SK-N-SH (cell line): ENCODE measurements at regions not wholly inside any gene's neighbourhood (a gene's known extent, or its start where the extent isn't known, plus 50 kb on each side); places are given as distances from the start of the nearest gene placed in this dataset.

ENCODE experiments used
- CTCF ChIA-PET: fragments of 300-600, 350-600 bp; formaldehyde crosslinking; extraction: SDS; loops from one replicate; lab custom pipeline; 2021; lab: Yijun Ruan, JAX
- POLR2A ChIA-PET: fragments of 350-600 bp; sonication (Branson Sonifier 250); formaldehyde crosslinking; extraction: SDS; loops from one replicate; lab custom pipeline; 2020; ENCODE audit warnings: antibody characterized with exemption, inconsistent platforms; lab: Yijun Ruan, JAX
- DNase-seq: peaks from one replicate; pipeline ENCODE4 v3.0.0; 2012
- H2AFZ ChIP-seq: fragments of 200-600 bp; sonication (generic); 2 replicates; pipeline ENCODE4 v1.8.1; 2016; ENCODE audit warnings: antibody characterized with exemption, mild to moderate bottlenecking, low read depth
- H3F3A ChIP-seq: fragments of 200-600 bp; sonication (generic); replicated peaks from 2 replicates; pipeline ENCODE3; 2016; ENCODE audit warnings: antibody characterized with exemption, mild to moderate bottlenecking; ENCODE audit not compliant: insufficient read depth
- H3K27ac ChIP-seq, 2 experiments: fragments of 200-500 bp in 1 of 2; fragments of 200-600 bp in 1 of 2; sonication (Bioruptor generic) in 1 of 2; sonication (generic), shearing (Covaris generic) in 1 of 2; 2 replicates each; pipeline versions ENCODE4 v1.5.1 to v1.6.1; 2014 to 2016; ENCODE audit warnings: low read depth in 2 of 2, inconsistent platforms in 1 of 2, low read length in 1 of 2, mild to moderate bottlenecking in 1 of 2, mixed read lengths in 1 of 2
- H3K27me3 ChIP-seq: fragments of 200-600 bp; sonication (generic), shearing (Covaris generic); 2 replicates; pipeline ENCODE4 v1.6.1; 2016; ENCODE audit warnings: mixed run types; ENCODE audit not compliant: insufficient read depth
- H3K36me3 ChIP-seq, 2 experiments: fragments of 200-500 bp in 1 of 2; fragments of 200-600 bp in 1 of 2; sonication (Bioruptor generic) in 1 of 2; sonication (generic) in 1 of 2; replicated peaks in 1 of 2; 2 replicates each; pipeline versions ENCODE3 to v1.5.1; 2014 to 2016; ENCODE audit warnings: low read length in 1 of 2, mild to moderate bottlenecking in 1 of 2; ENCODE audit not compliant: insufficient read depth in 2 of 2, control insufficient read depth in 1 of 2
- H3K4me1 ChIP-seq, 2 experiments: fragments of 200-500 bp in 1 of 2; fragments of 200-600 bp in 1 of 2; sonication (Bioruptor generic) in 1 of 2; sonication (generic), shearing (Covaris generic) in 1 of 2; 2 replicates each; pipeline versions ENCODE4 v1.5.1 to v1.6.1; 2014 to 2016; ENCODE audit warnings: low read depth in 1 of 2, low read length in 1 of 2, mixed run types in 1 of 2; ENCODE audit not compliant: insufficient read depth in 2 of 2, control insufficient read depth in 1 of 2
- H3K4me2 ChIP-seq: fragments of 200-600 bp; sonication (generic), shearing (Covaris generic); 2 replicates; pipeline ENCODE4 v1.6.1; 2017; ENCODE audit warnings: mixed run types
- H3K4me3 ChIP-seq, 2 experiments: fragments of 200-500 bp in 1 of 2; fragments of 200-600 bp in 1 of 2; sonication (Bioruptor generic) in 1 of 2; sonication (generic), shearing (Covaris generic) in 1 of 2; 2 replicates each; pipeline versions ENCODE4 v1.5.1 to v1.8.1; 2014 to 2016; ENCODE audit warnings: low read depth in 2 of 2, inconsistent platforms in 1 of 2, low read length in 1 of 2, mild to moderate bottlenecking in 1 of 2, mixed read lengths in 1 of 2, moderate library complexity in 1 of 2
- H3K79me2 ChIP-seq: fragments of 200-600 bp; sonication (generic); 2 replicates; pipeline ENCODE4 v1.8.1; 2017; ENCODE audit warnings: mild to moderate bottlenecking; ENCODE audit not compliant: insufficient read depth
- H3K9ac ChIP-seq: fragments of 200-600 bp; sonication (generic); 2 replicates; pipeline ENCODE4 v1.6.1; 2017; ENCODE audit warnings: mixed run types
- H3K9me2 ChIP-seq: fragments of 200-600 bp; sonication (generic); 2 replicates; pipeline ENCODE4 v1.6.1; 2017; ENCODE audit warnings: mixed run types
- H3K9me3 ChIP-seq: fragments of 200-600 bp; sonication (generic); 2 replicates; pipeline ENCODE4 v1.6.1; 2017; ENCODE audit warnings: mixed run types, mild to moderate bottlenecking, moderate library complexity
- H4K20me1 ChIP-seq: fragments of 200-600 bp; sonication (generic); 2 replicates; pipeline ENCODE4 v1.6.1; 2017; ENCODE audit warnings: mild to moderate bottlenecking, mixed run types; ENCODE audit not compliant: insufficient read depth
- CTCF ChIP-seq: fragments of 200-600 bp; sonication (generic); IDR thresholded peaks from 2 replicates; pipeline ENCODE4 v1.6.1; 2017; ENCODE audit warnings: antibody characterized with exemption, mild to moderate bottlenecking, moderate library complexity
- ELF1 ChIP-seq: IDR thresholded peaks from 2 replicates; pipeline ENCODE4 v1.4.0; 2012
- EP300 ChIP-seq, 2 experiments: IDR thresholded peaks; 2 replicates each; pipeline versions ENCODE4 v1.4.0 to v1.6.1; 2012; ENCODE audit warnings: borderline replicate concordance in 1 of 2, low read depth in 1 of 2, low read length in 1 of 2
- EZH2phosphoT487 ChIP-seq: fragments of 200-600 bp; sonication (generic); IDR thresholded peaks from 2 replicates; pipeline ENCODE4 v1.6.1; 2017; ENCODE audit warnings: low read depth, mixed run types, mild to moderate bottlenecking, antibody characterized with exemption, moderate library complexity, borderline replicate concordance
- FOSL2 ChIP-seq: IDR thresholded peaks from 2 replicates; pipeline ENCODE4 v1.4.0; 2012; ENCODE audit warnings: low read depth, mild to moderate bottlenecking, moderate library complexity, borderline replicate concordance
- FOXJ3 ChIP-seq: sonication (generic); formaldehyde crosslinking; IDR thresholded peaks from 2 replicates; pipeline ENCODE4 v1.5.1; 2020; ENCODE audit warnings: mild to moderate bottlenecking, missing genetic modification reagents
- FOXM1 ChIP-seq: IDR thresholded peaks from 2 replicates; pipeline ENCODE4 v1.4.0; 2012; ENCODE audit warnings: low read depth, mild to moderate bottlenecking
- IRF3 ChIP-seq: fragments of 150-350 bp; IDR thresholded peaks from 2 replicates; pipeline ENCODE4 v1.6.1; 2016; ENCODE audit warnings: mild to moderate bottlenecking, low read depth, low read length
- JUND ChIP-seq: IDR thresholded peaks from 2 replicates; pipeline ENCODE4 v1.4.0; 2012
- MAX ChIP-seq: IDR thresholded peaks from 2 replicates; pipeline ENCODE4 v1.4.0; 2012; ENCODE audit warnings: low read depth
- MEF2A ChIP-seq: IDR thresholded peaks from 2 replicates; pipeline ENCODE4 v1.4.0; 2012; ENCODE audit warnings: low read depth, borderline replicate concordance
- MXI1 ChIP-seq: IDR thresholded peaks from 2 replicates; pipeline ENCODE4 v1.6.1; 2012; ENCODE audit warnings: mild to moderate bottlenecking, low read depth, low read length, improper control_type of control experiment
- NFIC ChIP-seq: IDR thresholded peaks from 2 replicates; pipeline ENCODE4 v1.4.0; 2012; ENCODE audit warnings: borderline replicate concordance
- NRF1 ChIP-seq: IDR thresholded peaks from 2 replicates; pipeline ENCODE4 v1.6.1; 2012; ENCODE audit warnings: low read depth, mild to moderate bottlenecking, low read length
- POLR2AphosphoS5 ChIP-seq: IDR thresholded peaks from 2 replicates; pipeline ENCODE4 v1.6.1; 2012; ENCODE audit warnings: low read depth, low read length
- RAD21 ChIP-seq: IDR thresholded peaks from 2 replicates; pipeline ENCODE4 v1.6.1; 2012; ENCODE audit warnings: mild to moderate bottlenecking, low read length
- RCOR1 ChIP-seq: fragments of 150-350 bp; IDR thresholded peaks from 2 replicates; pipeline ENCODE4 v1.6.1; 2017; ENCODE audit warnings: antibody characterized with exemption, low read length
- RFX5 ChIP-seq: IDR thresholded peaks from 2 replicates; pipeline ENCODE4 v1.6.1; 2012; ENCODE audit warnings: mild to moderate bottlenecking, improper control_type of control experiment, low read length
- RXRA ChIP-seq: IDR thresholded peaks from 2 replicates; pipeline ENCODE4 v1.4.0; 2012; ENCODE audit warnings: low read depth, mild to moderate bottlenecking, borderline replicate concordance
- SMC3 ChIP-seq: IDR thresholded peaks from 2 replicates; pipeline ENCODE4 v1.6.1; 2012; ENCODE audit warnings: low read depth, low read length, improper control_type of control experiment
- TCF12 ChIP-seq: IDR thresholded peaks from 2 replicates; pipeline ENCODE4 v1.4.0; 2012
- USF2 ChIP-seq: fragments of 150-350 bp; IDR thresholded peaks from 2 replicates; pipeline ENCODE4 v1.6.1; 2017; ENCODE audit warnings: antibody characterized with exemption, low read length, low read depth, borderline replicate concordance
- YY1 ChIP-seq: IDR thresholded peaks from 2 replicates; pipeline ENCODE4 v1.4.0; 2012; ENCODE audit warnings: low read depth, mild to moderate bottlenecking
- ZBTB33 ChIP-seq: IDR thresholded peaks from 2 replicates; pipeline ENCODE4 v1.4.0; 2012; ENCODE audit warnings: low read depth, borderline replicate concordance
- WGBS: methylation state at CpG from one replicate; pipeline ENCODE4 v1.1.6; 2017; ENCODE audit warnings: low lambda C conversion rate; 5-methylcytosine and 5-hydroxymethylcytosine counted together

- TF ChIP-seq ZBTB33: no peak
- no peak for TF ChIP-seq RFX5
- TF ChIP-seq EZH2phosphoT487: no peak
- TF ChIP-seq EP300 (IDR thresholded peaks at IDR 0.05; ENCODE audit: borderline replicate concordance in 1 of 2, low read depth in 1 of 2, low read length in 1 of 2): no peak
- no peak; the same call in 1 of the 2 replicates for TF ChIP-seq NFIC
- TF ChIP-seq MAX: no peak
- TF ChIP-seq JUND: peak; percentile 90
- TF ChIP-seq FOXM1: no peak
- no peak for TF ChIP-seq YY1
- TF ChIP-seq POLR2AphosphoS5: peak; percentile 17; the same call in 1 of the 2 replicates
- TF ChIP-seq ELF1: peak; percentile 38; the same call in 1 of the 2 replicates
- no peak for TF ChIP-seq RCOR1
- peak; percentile 20; the same call in 1 of the 2 replicates for TF ChIP-seq RXRA
- peak; percentile 31 for TF ChIP-seq TCF12
- TF ChIP-seq FOSL2: peak; percentile 87
- no peak for TF ChIP-seq IRF3
Measured at GRCh38 chr6:82022614-82023129, 224.9 kb downstream of the IBTK start (continued).

- Histone ChIP-seq H3K79me2 (no peaks in the 10 kb centered on the region), H3K9me2 (no peaks in the 10 kb centered on the region), H3K4me3 (no peak overlapping the region), H3K9me3 (no peaks in the 10 kb centered on the region), H3K4me2 (no peak overlapping the region), H3K27me3 (no peaks in the 10 kb centered on the region), H3K4me1 (peaks cover 0 to 20% of the 10 kb centered on the region in 2 experiments; a peak in 2 of 4 replicates), H2AFZ (no peak overlapping the region), H3K9ac (no peak overlapping the region), H4K20me1 (no peaks in the 10 kb centered on the region), H3K36me3 (no peaks in the 10 kb centered on the region), H3K27ac (peak overlapping the region in 1 of 2 experiments; percentile 69; a peak in 1 of 4 replicates), H3F3A (peaks cover 13% of the 10 kb centered on the region)
- WGBS: 98% methylated on average over 3 of the region's 3 CpGs
- no peak for DNase-seq
- POLR2A ChIA-PET: no interaction called here
- CTCF ChIA-PET: interaction anchor here (1.7 kb wide), 1 partner anchor 22 kb away, joined by 5 read pairs; no protein-coding TSS in a partner anchor
- TF ChIP-seq YY1 (no peak), USF2 (no peak), RAD21 (no peak), POLR2AphosphoS5 (no peak), RFX5 (no peak), CTCF (no peak), MEF2A (no peak), MXI1 (no peak), SMC3 (no peak), FOXJ3 (CRISPR knock-in tag) (no peak), RCOR1 (no peak), IRF3 (no peak), NRF1 (no peak)
Measured at GRCh38 chr6:82017773-82018172, 229.8 kb downstream of the IBTK start.
